ENCODE measurements at regions not wholly inside any gene's neighbourhood (a gene's known extent, or its start where the extent isn't known, plus 50 kb on each side); places are given as distances from the start of the nearest gene placed in this dataset.

DNA sequence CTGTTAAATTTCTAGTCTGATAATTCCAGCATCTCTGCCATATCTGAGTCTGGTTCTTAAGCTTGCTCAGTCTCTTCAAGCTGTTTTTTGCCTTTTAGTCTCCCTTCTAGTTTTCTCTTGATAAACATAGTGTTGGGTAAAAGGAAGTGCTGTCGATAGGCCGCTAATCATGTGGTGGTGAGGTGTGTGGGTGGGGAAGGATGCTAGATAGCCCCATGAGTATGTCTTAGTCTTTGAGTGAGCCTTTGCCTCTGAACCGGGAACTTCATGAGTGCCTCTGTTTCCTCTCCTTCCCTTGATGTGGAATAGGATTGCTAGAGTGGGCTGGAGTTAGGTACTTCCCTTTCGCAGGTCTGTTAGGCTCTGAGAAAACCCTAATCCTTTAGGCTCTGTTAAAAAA, 441.8 kb downstream of the INHBA start:
- H3K27me3 Mint-ChIP-seq (ENCODE audit: low read depth) = no peaks in the 10 kb centered on the region
- no peak overlapping the region for H3K4me3 Mint-ChIP-seq
- no peaks in the 10 kb centered on the region for H3K9me3 Mint-ChIP-seq
- H3K27ac Mint-ChIP-seq = no peak overlapping the region
- H3K36me3 Mint-ChIP-seq (ENCODE audit: low read depth) = no peaks in the 10 kb centered on the region
- no peak for DNase-seq (ENCODE audit: low spot score)
- no peaks in the 10 kb centered on the region for H3K4me1 Mint-ChIP-seq (ENCODE audit: low read depth)

GRCh38 chr7:41257660-41258059, 445.2 kb downstream of the INHBA start:
- no peaks in the 10 kb centered on the region for H3K4me1 Mint-ChIP-seq (ENCODE audit: low read depth)
- no peak overlapping the region for H3K4me3 Mint-ChIP-seq
- no peaks in the 10 kb centered on the region for H3K36me3 Mint-ChIP-seq (ENCODE audit: low read depth)
- H3K9me3 Mint-ChIP-seq = no peaks in the 10 kb centered on the region
- H3K27me3 Mint-ChIP-seq (ENCODE audit: low read depth) = no peaks in the 10 kb centered on the region
- no peak overlapping the region for H3K27ac Mint-ChIP-seq
- DNase-seq (ENCODE audit: low spot score) = no peak

DNA sequence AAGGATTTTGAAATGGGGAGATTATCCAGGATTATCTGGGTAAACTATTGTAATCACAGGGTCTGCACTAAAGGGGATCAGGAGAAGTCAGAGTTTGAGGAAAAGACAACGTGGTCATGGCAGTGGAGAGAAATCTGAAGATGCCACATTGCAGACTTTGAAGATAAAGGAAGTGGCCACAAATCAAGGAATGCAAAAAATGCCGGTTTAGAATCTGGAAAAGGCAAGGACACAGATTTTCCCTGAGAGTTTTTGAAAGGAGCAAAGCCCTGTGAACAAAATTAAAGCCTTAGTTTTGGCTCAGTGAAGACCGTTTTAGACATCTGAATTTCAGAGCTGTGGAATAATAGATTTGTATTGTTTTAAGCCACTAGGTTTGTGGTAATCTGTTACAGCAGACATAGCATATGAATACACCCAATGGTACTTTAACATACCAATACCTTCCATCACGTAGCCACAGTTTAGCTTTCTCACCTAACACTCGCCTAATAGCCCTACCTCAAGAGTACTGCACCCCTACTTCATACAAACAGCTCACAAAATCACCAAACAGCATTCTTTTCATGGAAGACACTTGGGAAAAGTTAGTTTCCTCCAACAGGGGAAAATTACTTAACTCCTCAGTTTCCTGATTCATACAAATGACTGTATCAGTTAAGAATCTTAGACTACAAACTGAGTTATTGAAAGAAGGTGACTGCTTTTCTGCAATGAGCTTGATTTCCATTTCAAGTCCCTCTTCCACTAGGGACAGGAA, 446.5 kb downstream of the INHBA start:
- no peak for DNase-seq (ENCODE audit: low spot score)
- H3K27me3 Mint-ChIP-seq (ENCODE audit: low read depth) = no peaks in the 10 kb centered on the region
- H3K9me3 Mint-ChIP-seq = no peaks in the 10 kb centered on the region
- no peak overlapping the region for H3K4me3 Mint-ChIP-seq
- no peaks in the 10 kb centered on the region for H3K4me1 Mint-ChIP-seq (ENCODE audit: low read depth)
- H3K27ac Mint-ChIP-seq = no peak overlapping the region
- no peaks in the 10 kb centered on the region for H3K36me3 Mint-ChIP-seq (ENCODE audit: low read depth)

- H3K4me3 Mint-ChIP-seq = no peak overlapping the region
- no peak overlapping the region for H3K27ac Mint-ChIP-seq
- H3K4me1 Mint-ChIP-seq (ENCODE audit: low read depth) = no peaks in the 10 kb centered on the region
- H3K9me3 Mint-ChIP-seq = no peaks in the 10 kb centered on the region
- no peaks in the 10 kb centered on the region for H3K36me3 Mint-ChIP-seq (ENCODE audit: low read depth)
- DNase-seq (ENCODE audit: low spot score) = no peak
- H3K27me3 Mint-ChIP-seq (ENCODE audit: low read depth) = no peaks in the 10 kb centered on the region
These were observed 447.2 kb downstream of the INHBA start for GRCh38 chr7:41255716-41256115.

- H3K9me3 Mint-ChIP-seq = no peaks in the 10 kb centered on the region
- no peaks in the 10 kb centered on the region for H3K36me3 Mint-ChIP-seq (ENCODE audit: low read depth)
- DNase-seq (ENCODE audit: low spot score) = no peak
- no peak overlapping the region for H3K27ac Mint-ChIP-seq
- H3K4me3 Mint-ChIP-seq = no peak overlapping the region
- no peaks in the 10 kb centered on the region for H3K4me1 Mint-ChIP-seq (ENCODE audit: low read depth)
- H3K27me3 Mint-ChIP-seq (ENCODE audit: low read depth) = no peaks in the 10 kb centered on the region
These were observed 447.8 kb downstream of the INHBA start for GRCh38 chr7:41255113-41255512.

DNA sequence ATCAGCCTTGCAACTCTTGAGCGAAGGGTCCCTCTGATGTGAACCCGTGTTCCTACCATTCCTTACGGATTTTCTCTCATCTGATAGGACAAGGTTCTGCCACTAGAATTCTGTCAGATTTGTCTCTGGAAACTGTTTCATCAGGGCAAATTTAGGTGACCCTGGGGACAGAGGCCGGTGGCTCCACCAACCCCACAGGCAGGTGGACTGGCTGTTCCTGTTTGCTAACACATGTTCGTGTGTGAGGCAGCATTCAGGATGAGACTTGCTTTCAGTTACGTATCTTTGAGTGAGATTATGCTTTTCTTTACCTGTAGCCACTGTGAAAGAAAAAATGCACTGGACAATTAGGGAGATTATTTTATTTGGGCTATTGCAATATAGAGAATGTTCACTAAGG, 449.9 kb downstream of the INHBA start:
- DNase-seq (ENCODE audit: low spot score) = no peak
- Mint-ChIP-seq H3K4me3 (no peak overlapping the region), H3K9me3 (peaks cover 3% of the 10 kb centered on the region), H3K36me3 (ENCODE audit: low read depth) (no peaks in the 10 kb centered on the region), H3K4me1 (ENCODE audit: low read depth) (no peaks in the 10 kb centered on the region), H3K27ac (no peak overlapping the region), H3K27me3 (ENCODE audit: low read depth) (no peaks in the 10 kb centered on the region)

- peaks cover 6% of the 10 kb centered on the region for H3K9me3 Mint-ChIP-seq
- no peaks in the 10 kb centered on the region for H3K27me3 Mint-ChIP-seq (ENCODE audit: low read depth)
- no peak overlapping the region for H3K4me3 Mint-ChIP-seq
- no peaks in the 10 kb centered on the region for H3K36me3 Mint-ChIP-seq (ENCODE audit: low read depth)
- DNase-seq (ENCODE audit: low spot score) = no peak
- no peak overlapping the region for H3K27ac Mint-ChIP-seq
- no peaks in the 10 kb centered on the region for H3K4me1 Mint-ChIP-seq (ENCODE audit: low read depth)
These were observed 450.3 kb downstream of the INHBA start for GRCh38 chr7:41252551-41252950.

DNA sequence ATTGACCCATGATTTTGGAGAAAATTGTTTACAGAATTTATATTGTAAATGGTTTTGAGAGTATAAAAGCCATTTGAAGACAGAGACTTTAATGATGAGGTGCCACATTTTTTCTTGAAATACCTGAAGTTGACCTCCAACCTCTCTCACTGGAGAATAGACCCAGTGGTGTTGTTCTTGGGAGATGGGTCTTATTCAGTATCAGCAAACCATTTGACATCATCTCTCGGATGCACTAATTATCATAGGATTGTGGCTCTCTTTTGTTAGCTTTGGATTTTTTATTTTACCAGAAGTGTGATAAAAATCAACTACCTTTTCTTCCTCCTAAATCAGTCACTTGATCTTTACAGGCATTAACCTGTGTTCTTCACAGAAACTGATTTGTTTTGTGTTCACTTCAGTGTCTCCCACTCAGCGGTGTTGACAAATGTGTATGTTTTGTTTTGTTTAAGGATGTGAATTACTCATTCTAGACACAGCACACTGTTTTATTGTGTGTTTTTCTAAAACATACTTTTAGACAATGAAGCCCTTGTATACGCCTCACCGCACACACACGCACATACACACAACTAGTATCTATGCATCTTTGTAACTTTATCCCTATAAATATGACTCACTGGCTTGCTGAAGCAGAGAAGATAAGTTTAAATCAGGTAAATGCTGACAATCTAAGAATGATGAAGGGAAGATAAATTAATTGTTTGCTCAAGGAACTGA, 455.6 kb downstream of the INHBA start:
- H3K4me3 Mint-ChIP-seq = no peak overlapping the region
- no peaks in the 10 kb centered on the region for H3K4me1 Mint-ChIP-seq (ENCODE audit: low read depth)
- H3K9me3 Mint-ChIP-seq = peaks cover 8% of the 10 kb centered on the region
- no peak overlapping the region for H3K27ac Mint-ChIP-seq
- no peaks in the 10 kb centered on the region for H3K36me3 Mint-ChIP-seq (ENCODE audit: low read depth)
- no peak for DNase-seq (ENCODE audit: low spot score)
- H3K27me3 Mint-ChIP-seq (ENCODE audit: low read depth) = no peaks in the 10 kb centered on the region

DNA sequence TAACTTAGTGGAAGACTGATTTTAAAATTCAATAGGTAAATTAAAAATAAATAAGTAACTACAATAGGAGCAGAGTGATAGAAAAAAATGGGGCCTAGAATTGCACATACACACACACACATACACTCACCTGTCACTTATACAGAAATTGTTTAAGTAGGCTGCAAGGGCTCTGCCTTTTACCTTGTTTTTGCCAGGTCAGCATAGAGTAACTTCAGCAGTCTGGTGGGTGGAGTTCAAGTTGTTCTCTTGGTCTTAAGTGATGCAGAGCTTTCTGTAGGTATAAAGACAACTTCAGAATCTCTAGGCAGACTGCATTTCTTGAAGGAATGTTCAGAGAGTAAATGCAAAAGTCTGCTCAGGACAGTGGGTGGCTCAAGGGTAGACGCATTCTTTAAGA, 457.0 kb downstream of the INHBA start:
- Mint-ChIP-seq H3K27ac (no peak overlapping the region), H3K27me3 (ENCODE audit: low read depth) (no peaks in the 10 kb centered on the region), H3K4me3 (no peak overlapping the region), H3K36me3 (ENCODE audit: low read depth) (no peaks in the 10 kb centered on the region), H3K9me3 (peaks cover 8% of the 10 kb centered on the region), H3K4me1 (ENCODE audit: low read depth) (no peaks in the 10 kb centered on the region)
- DNase-seq (ENCODE audit: low spot score) = no peak

- Mint-ChIP-seq H3K4me3 (no peak overlapping the region), H3K4me1 (ENCODE audit: low read depth) (no peaks in the 10 kb centered on the region), H3K27me3 (ENCODE audit: low read depth) (no peaks in the 10 kb centered on the region), H3K9me3 (peaks cover 8% of the 10 kb centered on the region), H3K27ac (no peak overlapping the region), H3K36me3 (ENCODE audit: low read depth) (no peaks in the 10 kb centered on the region)
- DNase-seq (ENCODE audit: low spot score) = no peak
These were observed 458.6 kb downstream of the INHBA start for GRCh38 chr7:41244246-41244645.

DNA sequence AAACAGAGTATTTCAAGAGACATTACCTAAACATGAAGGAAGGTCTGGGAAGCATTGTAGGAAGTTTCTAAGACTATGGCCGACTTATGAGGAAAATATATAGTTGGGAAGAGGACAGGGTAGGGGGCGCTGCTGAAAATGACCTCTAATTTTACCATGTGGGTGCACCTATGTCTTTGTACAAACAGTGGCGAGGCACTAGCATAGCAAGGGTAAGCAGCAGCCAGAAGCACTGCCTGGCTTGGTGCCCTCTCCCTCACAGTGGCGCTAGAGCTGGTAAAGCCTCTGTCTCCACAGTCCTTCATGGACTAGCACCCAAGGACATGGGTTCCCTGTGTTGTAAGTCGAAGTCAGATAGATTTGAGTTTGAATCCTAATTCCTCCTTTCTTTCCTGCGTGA, 461.2 kb downstream of the INHBA start:
- no peak for DNase-seq (ENCODE audit: low spot score)
- H3K4me3 Mint-ChIP-seq = no peak overlapping the region
- no peak overlapping the region for H3K27ac Mint-ChIP-seq
- H3K9me3 Mint-ChIP-seq = no peaks in the 10 kb centered on the region
- no peaks in the 10 kb centered on the region for H3K36me3 Mint-ChIP-seq (ENCODE audit: low read depth)
- no peaks in the 10 kb centered on the region for H3K27me3 Mint-ChIP-seq (ENCODE audit: low read depth)
- H3K4me1 Mint-ChIP-seq (ENCODE audit: low read depth) = no peaks in the 10 kb centered on the region

GRCh38 chr7:41239596-41239995, 463.3 kb downstream of the INHBA start:
- H3K36me3 Mint-ChIP-seq (ENCODE audit: low read depth) = no peaks in the 10 kb centered on the region
- H3K27ac Mint-ChIP-seq = no peak overlapping the region
- no peaks in the 10 kb centered on the region for H3K4me1 Mint-ChIP-seq (ENCODE audit: low read depth)
- no peaks in the 10 kb centered on the region for H3K9me3 Mint-ChIP-seq
- H3K4me3 Mint-ChIP-seq = no peak overlapping the region
- no peaks in the 10 kb centered on the region for H3K27me3 Mint-ChIP-seq (ENCODE audit: low read depth)
- DNase-seq (ENCODE audit: low spot score) = no peak

- H3K27ac Mint-ChIP-seq = no peak overlapping the region
- H3K4me1 Mint-ChIP-seq (ENCODE audit: low read depth) = no peaks in the 10 kb centered on the region
- no peak overlapping the region for H3K4me3 Mint-ChIP-seq
- H3K27me3 Mint-ChIP-seq (ENCODE audit: low read depth) = no peaks in the 10 kb centered on the region
- no peaks in the 10 kb centered on the region for H3K9me3 Mint-ChIP-seq
- H3K36me3 Mint-ChIP-seq (ENCODE audit: low read depth) = no peaks in the 10 kb centered on the region
- DNase-seq (ENCODE audit: low spot score) = no peak
These were observed 464.0 kb downstream of the INHBA start for GRCh38 chr7:41238851-41239331.

- H3K4me1 Mint-ChIP-seq (ENCODE audit: low read depth) = no peaks in the 10 kb centered on the region
- no peaks in the 10 kb centered on the region for H3K27me3 Mint-ChIP-seq (ENCODE audit: low read depth)
- H3K9me3 Mint-ChIP-seq = no peaks in the 10 kb centered on the region
- no peak for DNase-seq (ENCODE audit: low spot score)
- no peak overlapping the region for H3K4me3 Mint-ChIP-seq
- H3K36me3 Mint-ChIP-seq (ENCODE audit: low read depth) = no peaks in the 10 kb centered on the region
- H3K27ac Mint-ChIP-seq = no peak overlapping the region
These were observed 464.9 kb downstream of the INHBA start for GRCh38 chr7:41237956-41238355.
